Ovary (tissue), 7 donors: ENCODE measurements at regions not wholly inside any gene's neighbourhood (a gene's known extent, or its start where the extent isn't known, plus 50 kb on each side); places are given as distances from the start of the nearest gene placed in this dataset.
A peak's percentile ranks its signal among the peaks of the same experiment; 100 is the strongest.

Experiments used
- DNase-seq, 5 donors: peaks; one replicate each; pipeline ENCODE4 v3.0.0-alpha.2; 2019 to 2020
- H3K27ac ChIP-seq, 2 donors: fragments of 200-600 bp; one replicate each; pipeline versions ENCODE4 v1.5.1 to v1.8.0; 2019 to 2022
- H3K27me3 ChIP-seq: fragments of 200-600 bp; one replicate; pipeline ENCODE4 v1.8.0; 2022
- H3K36me3 ChIP-seq: fragments of 200-600 bp; sonication (generic); one replicate; pipeline ENCODE4 v1.5.1; 2019
- H3K4me1 ChIP-seq: one replicate; pipeline ENCODE4 v1.8.1; 2013; ENCODE audit warnings: mild to moderate bottlenecking, moderate library complexity; ENCODE audit not compliant: insufficient read depth
- H3K4me3 ChIP-seq: fragments of 200-600 bp; sonication (generic); one replicate; pipeline ENCODE4 v1.5.1; 2017
- H3K9me3 ChIP-seq, 2 donors: fragments of 200-600 bp in 1 of 2; sonication (generic) in 1 of 2; one replicate each; pipeline versions ENCODE4 v1.5.1 to v1.8.1; 2013 to 2019; ENCODE audit warnings: mild to moderate bottlenecking in 1 of 2, moderate library complexity in 1 of 2
- CTCF ChIP-seq, 3 donors: fragments of 450-650 bp in 2 of 3; fragments of 200-600 bp in 1 of 3; IDR thresholded peaks; one replicate each; pipeline versions ENCODE4 v1.5.1 to v1.8.0; 2016 to 2022; ENCODE audit warnings: antibody characterized with exemption in 3 of 3, mild to moderate bottlenecking in 1 of 3
- EP300 ChIP-seq: sonication (generic); formaldehyde crosslinking; IDR thresholded peaks from one replicate; pipeline ENCODE4 v1.6.1; 2017; ENCODE audit warnings: antibody characterized with exemption
- POLR2A ChIP-seq: fragments of 450-650 bp; IDR thresholded peaks from one replicate; pipeline ENCODE4 v1.6.1; 2017; ENCODE audit warnings: antibody characterized with exemption, mild to moderate bottlenecking, moderate library complexity
- WGBS, 3 donors: extraction: QIAGEN DNeasy Blood & Tissue Kit in 1 of 3; methylation state at CpG; one replicate each; pipeline versions ENCODE4 v1.1.5 to v1.1.7; 2013 to 2017; 5-methylcytosine and 5-hydroxymethylcytosine counted together
- intact Hi-C, 4 donors: fragments of 100-400 bp; cut with DNase I; formaldehyde crosslinking; loops; one replicate each; pipeline versions ENCODE4 v1.11.0 to v1.15.1; 2022 to 2023
- donor health status: DM: no; HTN: no; CAD: no; lungs with moderate emphysema.
- donor health status: DM: no; HTN: no; CAD: no.
- donor health status: Bipolar disorder and iron deficiency.
- donor health status: DM: no; HTN: no; CAD: no.
- donor health status: DM: yes; HTN: yes; CAD: no.

- WGBS, 3 donors = 25 to 34% (median 32%) methylated on average over 16 of the region's 16 CpGs
- no peak overlapping the region for H3K4me3 ChIP-seq
Observed at GRCh38 chr1:87685311-87686135, 356.8 kb downstream of the LMO4 start.

GRCh38 chr1:87686136-87686495 lies 357.4 kb downstream of the LMO4 start:
- WGBS, 3 donors = 33 to 36% (median 34%) methylated on average over 1 of the region's 1 CpG
- Histone ChIP-seq H3K4me1 (peaks cover 7% of the 10 kb centered on the region), H3K36me3 (no peaks in the 10 kb centered on the region), H3K27ac (peak overlapping the region in 1 of 2 donors; percentile 69), H3K27me3 (no peaks in the 10 kb centered on the region), H3K4me3 (no peak overlapping the region), H3K9me3 (no peaks in the 10 kb centered on the region)
- intact Hi-C loops = no loop called here
- no peak for DNase-seq
- TF ChIP-seq CTCF (IDR thresholded peaks at IDR 0.05) = no peak
- TF ChIP-seq EP300 = no peak

More at GRCh38 chr1:87685311-87686135, 356.8 kb downstream of the LMO4 start:
- DNase-seq = no peak
- Histone ChIP-seq H3K27ac (peak overlapping the region in 1 of 2 donors; percentile 69), H3K36me3 (no peaks in the 10 kb centered on the region), H3K4me1 (peaks cover 7% of the 10 kb centered on the region), H3K9me3 (no peaks in the 10 kb centered on the region), H3K27me3 (no peaks in the 10 kb centered on the region)
- intact Hi-C loops = no loop called here
- no peak for TF ChIP-seq EP300

- H3K4me3 ChIP-seq = no peak overlapping the region
- no peak overlapping the region for H3K27ac ChIP-seq
- no peaks in the 10 kb centered on the region for H3K27me3 ChIP-seq
- no peak for DNase-seq
- H3K9me3 ChIP-seq = no peaks in the 10 kb centered on the region
- intact Hi-C loops = no loop called here
- TF ChIP-seq CTCF (IDR thresholded peaks at IDR 0.05) (no peak), POLR2A (no peak), EP300 (no peak)
- H3K36me3 ChIP-seq = no peaks in the 10 kb centered on the region
- 74 to 93% (median 74%) methylated on average over 1 of the region's 1 CpG for WGBS, 3 donors
- H3K4me1 ChIP-seq = peaks cover 7% of the 10 kb centered on the region
Observed at GRCh38 chr1:87686671-87687070, 358.0 kb downstream of the LMO4 start.

- TF ChIP-seq POLR2A = no peak
- TF ChIP-seq EP300 = no peak
- TF ChIP-seq CTCF (IDR thresholded peaks at IDR 0.05) = no peak
- H3K27me3 ChIP-seq = no peaks in the 10 kb centered on the region
- no peaks in the 10 kb centered on the region for H3K9me3 ChIP-seq
- H3K4me3 ChIP-seq = no peak overlapping the region
- no peaks in the 10 kb centered on the region for H3K36me3 ChIP-seq
- intact Hi-C loops = no loop called here
- no peak for DNase-seq
- H3K27ac ChIP-seq = no peak overlapping the region
- peaks cover 7% of the 10 kb centered on the region for H3K4me1 ChIP-seq
- WGBS, 3 donors = 94 to 96% (median 95%) methylated on average over 5 of the region's 5 CpGs
Observed at GRCh38 chr1:87688136-87688535, 359.5 kb downstream of the LMO4 start.

- no peaks in the 10 kb centered on the region for H3K27me3 ChIP-seq
- H3K9me3 ChIP-seq = no peaks in the 10 kb centered on the region
- peaks cover 3% of the 10 kb centered on the region for H3K4me1 ChIP-seq
- intact Hi-C loops = no loop called here
- no peak for DNase-seq
- H3K27ac ChIP-seq = no peak overlapping the region
- H3K36me3 ChIP-seq = no peaks in the 10 kb centered on the region
- TF ChIP-seq POLR2A (no peak), CTCF (IDR thresholded peaks at IDR 0.05) (no peak), EP300 (no peak)
- H3K4me3 ChIP-seq = no peak overlapping the region
Observed at GRCh38 chr1:87689487-87689886, 360.8 kb downstream of the LMO4 start.
